GM18505 (cell line): ENCODE measurements at regions not wholly inside any gene's neighbourhood (a gene's known extent, or its start where the extent isn't known, plus 50 kb on each side); places are given as distances from the start of the nearest gene placed in this dataset.

Experiments used
- ATAC-seq: cut with Tn5 transposase; IDR thresholded peaks from one replicate; pipeline ENCODE4 v1.9.1; 2021; ENCODE audit not compliant: unreplicated experiment
- POLR2A ChIP-seq: IDR thresholded peaks from 4 replicates; pipeline ENCODE4 v1.6.1; 2011; ENCODE audit warnings: borderline replicate concordance; ENCODE audit not compliant: insufficient read depth, insufficient read length; ENCODE audit errors: extremely low read depth

- TF ChIP-seq POLR2A, result no peak
- ATAC-seq, result no peak
These were observed 570.6 kb upstream of the STXBP6 start for GRCh38 chr14:25620515-25620914.

- no peak for TF ChIP-seq POLR2A
- ATAC-seq, result no peak
These were observed 565.2 kb upstream of the STXBP6 start for GRCh38 chr14:25615174-25615573.

DNA sequence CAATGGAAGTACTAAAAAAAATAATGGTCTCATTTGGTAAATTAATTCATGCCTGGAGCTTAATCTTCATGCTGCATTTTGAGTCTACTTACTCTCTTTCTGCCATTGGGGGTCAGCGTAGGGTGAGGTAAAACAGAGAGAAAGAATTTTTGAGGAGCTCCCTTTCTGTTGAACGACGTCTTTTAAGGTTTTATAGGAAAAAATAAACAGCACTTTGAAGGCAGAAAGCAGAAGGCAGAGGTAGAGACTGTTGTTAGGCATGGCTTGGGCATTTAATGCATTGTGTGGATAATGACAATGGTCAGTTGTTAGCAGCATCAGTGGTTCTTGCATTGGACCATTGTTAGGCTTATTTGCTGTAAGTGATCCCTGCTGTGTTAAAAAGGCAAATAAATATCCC is 557.2 kb upstream of the STXBP6 start:
- no peak for ATAC-seq
- no peak for TF ChIP-seq POLR2A

GRCh38 chr14:25602106-25602505 is 552.2 kb upstream of the STXBP6 start:
- ATAC-seq, result no peak
- no peak for TF ChIP-seq POLR2A

DNA sequence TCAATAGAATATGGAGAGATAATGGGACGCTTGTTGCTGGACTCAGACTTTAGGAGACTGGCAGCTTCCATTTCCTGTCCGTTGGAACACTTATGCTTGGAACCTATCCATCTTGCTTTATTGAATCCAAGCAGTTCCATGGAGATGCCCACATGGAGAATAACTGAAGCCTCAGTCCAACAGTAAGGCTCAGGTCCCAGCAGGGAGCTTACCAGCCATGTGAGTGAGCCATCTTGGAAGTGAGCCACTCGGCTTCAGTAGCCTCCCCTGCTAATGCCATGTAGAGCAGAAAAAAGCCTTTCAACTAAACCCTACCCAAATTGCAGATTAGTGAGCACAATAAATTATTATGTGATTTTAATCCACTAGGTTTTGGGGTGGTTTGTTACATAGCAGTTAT is 538.8 kb upstream of the STXBP6 start:
- TF ChIP-seq POLR2A, result no peak
- ATAC-seq, result no peak

DNA sequence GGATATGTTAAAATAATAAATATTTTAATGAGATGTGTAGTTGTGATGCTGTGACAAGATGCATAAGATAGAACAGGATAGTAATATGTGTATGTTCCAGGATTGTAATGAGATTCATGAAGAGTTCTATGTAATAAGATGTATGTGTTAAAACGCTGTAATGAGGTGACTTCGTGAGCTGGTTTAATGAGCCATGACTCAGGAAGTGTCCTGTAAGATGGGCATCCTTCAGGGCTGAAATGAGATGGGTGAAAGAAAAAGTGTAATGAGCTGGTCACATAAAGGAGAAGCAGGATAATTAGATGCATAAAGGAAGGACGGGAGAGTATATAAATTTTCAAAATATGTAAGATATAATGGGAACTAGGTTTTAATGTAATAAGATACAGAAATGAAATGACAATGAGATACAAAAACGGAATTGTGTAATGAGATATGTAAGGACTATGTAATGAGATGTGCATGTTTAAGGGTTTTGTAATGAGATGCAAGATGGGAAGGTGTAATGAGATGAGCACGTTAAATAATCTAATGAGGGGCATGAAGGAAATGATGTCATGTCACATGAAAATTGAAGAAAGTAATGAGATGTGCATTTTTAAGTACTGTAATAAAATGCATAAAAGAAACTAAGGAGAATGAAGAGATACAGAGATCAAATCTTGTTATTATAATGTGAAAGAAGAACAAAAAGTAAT is 524.8 kb upstream of the STXBP6 start:
- no peak for ATAC-seq
- no peak for TF ChIP-seq POLR2A

GRCh38 chr14:25570483-25570882 is 520.5 kb upstream of the STXBP6 start:
- no peak for ATAC-seq
- TF ChIP-seq POLR2A, result no peak

DNA sequence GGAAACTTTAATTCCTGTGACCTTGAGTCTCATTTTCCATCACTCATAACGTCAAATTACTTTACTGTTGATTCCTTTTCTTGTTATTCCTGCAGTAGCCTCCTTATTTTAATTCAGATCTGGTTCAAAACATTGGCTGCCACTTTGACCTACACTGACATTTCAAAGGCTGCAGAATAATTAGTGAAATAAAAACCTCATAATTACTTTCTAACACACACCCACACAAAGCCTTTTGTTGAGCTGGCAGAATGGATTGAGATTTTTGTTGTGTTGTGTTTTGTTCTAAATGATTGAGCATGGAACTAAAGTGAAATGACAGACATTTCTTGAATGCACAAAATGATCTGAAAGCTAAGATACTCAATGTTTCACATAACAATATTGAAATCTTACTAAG is 507.5 kb upstream of the STXBP6 start:
- no peak for ATAC-seq
- TF ChIP-seq POLR2A, result no peak

- no peak for TF ChIP-seq POLR2A
- no peak for ATAC-seq
These were observed 502.9 kb upstream of the STXBP6 start for GRCh38 chr14:25552826-25553225.

DNA sequence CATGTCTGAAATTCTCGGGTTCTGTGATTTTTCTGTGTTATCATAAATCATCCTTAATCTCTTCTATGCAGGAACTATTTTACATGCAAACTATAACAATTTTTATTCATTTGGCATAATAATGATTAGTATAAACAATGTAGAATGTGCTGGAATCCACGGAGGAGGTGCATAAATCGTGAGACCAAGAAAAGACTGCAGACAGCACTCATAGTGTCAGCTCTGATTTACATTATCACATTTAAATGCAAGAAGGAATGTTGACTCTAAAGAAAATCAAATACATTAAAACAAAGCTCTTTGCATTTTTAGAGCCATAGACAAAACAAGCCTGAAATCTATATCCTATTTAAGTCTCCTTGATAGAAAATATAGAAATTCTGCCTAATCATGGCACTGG is 501.7 kb upstream of the STXBP6 start:
- ATAC-seq, result no peak
- TF ChIP-seq POLR2A, result no peak

- ATAC-seq, result no peak
- no peak for TF ChIP-seq POLR2A
These were observed 496.9 kb upstream of the STXBP6 start for GRCh38 chr14:25546826-25547225.

DNA sequence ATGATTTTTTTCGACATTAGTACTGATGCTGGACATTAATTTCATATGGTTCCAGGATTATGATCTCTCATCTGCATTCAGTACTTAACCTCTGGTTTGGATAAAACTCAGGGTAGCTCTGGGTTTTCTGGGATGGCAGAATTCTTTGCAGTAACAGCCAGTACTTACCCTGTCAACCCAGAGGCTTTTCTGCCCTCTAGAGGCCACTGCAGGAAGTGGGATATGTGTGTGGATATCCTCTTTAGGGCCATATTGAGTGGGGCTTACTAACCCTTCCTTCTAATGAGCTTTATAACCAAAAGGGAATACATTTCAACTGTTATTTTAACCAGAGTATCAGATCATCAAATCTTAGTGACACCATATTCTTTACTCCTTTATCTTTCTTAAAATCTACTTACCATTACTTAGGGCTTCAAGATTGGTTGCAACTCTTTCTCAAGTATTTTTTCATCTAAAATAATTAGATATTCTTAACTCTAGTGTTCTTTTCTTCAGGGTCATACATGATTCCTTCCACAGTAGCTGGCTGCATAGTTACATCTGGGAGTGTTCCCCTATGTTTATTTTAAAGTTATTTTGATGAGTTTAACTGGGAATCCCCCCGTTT is 488.0 kb upstream of the STXBP6 start:
- ATAC-seq, result no peak
- TF ChIP-seq POLR2A, result no peak

- TF ChIP-seq POLR2A, result no peak
- ATAC-seq, result no peak
These were observed 476.3 kb upstream of the STXBP6 start for GRCh38 chr14:25526290-25526689.

DNA sequence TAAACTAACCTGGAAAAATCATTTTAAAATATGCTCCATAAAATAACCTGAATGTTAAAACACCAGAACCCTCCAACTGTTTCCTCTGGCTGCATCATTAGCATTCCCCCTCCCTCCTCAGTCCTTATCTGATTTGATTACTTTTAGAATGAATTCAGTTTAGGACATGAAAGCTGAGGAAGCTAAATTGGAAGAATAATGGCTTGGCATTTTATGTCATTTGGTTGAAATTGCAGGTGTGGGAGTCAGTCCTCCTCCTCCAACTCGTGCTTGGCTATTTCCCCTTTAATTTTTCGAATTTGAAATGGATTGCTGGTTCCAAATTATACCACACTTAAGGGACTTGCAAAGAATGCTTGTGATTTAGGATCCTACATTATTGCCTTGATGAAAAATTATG is 473.0 kb upstream of the STXBP6 start:
- TF ChIP-seq POLR2A, result no peak
- ATAC-seq, result no peak
